ENCODE measurements at regions not wholly inside any gene's neighbourhood (a gene's known extent, or its start where the extent isn't known, plus 50 kb on each side); places are given as distances from the start of the nearest gene placed in this dataset.

- Histone ChIP-seq H3K27me3 (ENCODE audit: insufficient read depth, low read length) (no peaks in the 10 kb centered on the region), H4K20me1 (ENCODE audit: insufficient read depth, low read length) (no peaks in the 10 kb centered on the region), H3K36me3 (ENCODE audit: insufficient read depth, low read length) (no peaks in the 10 kb centered on the region), H3K27ac (ENCODE audit: low read depth, low read length) (peak overlapping the region; percentile 46), H3K4me1 (ENCODE audit: insufficient read depth, low read length) (peaks cover 31% of the 10 kb centered on the region), H3K79me2 (ENCODE audit: insufficient read depth, low read length) (no peaks in the 10 kb centered on the region), H3K9me3 (ENCODE audit: low read depth, low read length) (no peaks in the 10 kb centered on the region), H2AFZ (ENCODE audit: low read length) (peak overlapping the region; percentile 79), H3K4me2 (ENCODE audit: insufficient read depth, low read length) (peak overlapping the region; percentile 33), H3K4me3 (ENCODE audit: insufficient read depth, low read length) (no peak overlapping the region)
- TF ChIP-seq, protein P1, sequence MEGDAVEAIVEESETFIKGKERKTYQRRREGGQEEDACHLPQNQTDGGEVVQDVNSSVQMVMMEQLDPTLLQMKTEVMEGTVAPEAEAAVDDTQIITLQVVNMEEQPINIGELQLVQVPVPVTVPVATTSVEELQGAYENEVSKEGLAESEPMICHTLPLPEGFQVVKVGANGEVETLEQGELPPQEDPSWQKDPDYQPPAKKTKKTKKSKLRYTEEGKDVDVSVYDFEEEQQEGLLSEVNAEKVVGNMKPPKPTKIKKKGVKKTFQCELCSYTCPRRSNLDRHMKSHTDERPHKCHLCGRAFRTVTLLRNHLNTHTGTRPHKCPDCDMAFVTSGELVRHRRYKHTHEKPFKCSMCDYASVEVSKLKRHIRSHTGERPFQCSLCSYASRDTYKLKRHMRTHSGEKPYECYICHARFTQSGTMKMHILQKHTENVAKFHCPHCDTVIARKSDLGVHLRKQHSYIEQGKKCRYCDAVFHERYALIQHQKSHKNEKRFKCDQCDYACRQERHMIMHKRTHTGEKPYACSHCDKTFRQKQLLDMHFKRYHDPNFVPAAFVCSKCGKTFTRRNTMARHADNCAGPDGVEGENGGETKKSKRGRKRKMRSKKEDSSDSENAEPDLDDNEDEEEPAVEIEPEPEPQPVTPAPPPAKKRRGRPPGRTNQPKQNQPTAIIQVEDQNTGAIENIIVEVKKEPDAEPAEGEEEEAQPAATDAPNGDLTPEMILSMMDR (IDR thresholded peaks at IDR 0.05; ENCODE audit: extremely low read depth, low read depth, low read length): no peak
- no peak for DNase-seq (ENCODE audit: insufficient read length, low spot score, missing footprints)
Measured at GRCh38 chr3:99126316-99126715, 224.8 kb upstream of the DCBLD2 start.

- no peak overlapping the region for H3K4me3 ChIP-seq (ENCODE audit: insufficient read depth, low read length)
- peaks cover 10% of the 10 kb centered on the region for H3K4me1 ChIP-seq (ENCODE audit: insufficient read depth, low read length)
- H3K4me2 ChIP-seq (ENCODE audit: insufficient read depth, low read length): no peak overlapping the region
- H2AFZ ChIP-seq (ENCODE audit: low read length): no peak overlapping the region
- H4K20me1 ChIP-seq (ENCODE audit: insufficient read depth, low read length): no peaks in the 10 kb centered on the region
- no peak for DNase-seq (ENCODE audit: insufficient read length, low spot score, missing footprints)
- no peaks in the 10 kb centered on the region for H3K27me3 ChIP-seq (ENCODE audit: insufficient read depth, low read length)
- H3K36me3 ChIP-seq (ENCODE audit: insufficient read depth, low read length): no peaks in the 10 kb centered on the region
- H3K9me3 ChIP-seq (ENCODE audit: low read depth, low read length): no peaks in the 10 kb centered on the region
- H3K79me2 ChIP-seq (ENCODE audit: insufficient read depth, low read length): no peaks in the 10 kb centered on the region
- no peak overlapping the region for H3K27ac ChIP-seq (ENCODE audit: low read depth, low read length)
- TF ChIP-seq, protein P1 (IDR thresholded peaks at IDR 0.05; ENCODE audit: extremely low read depth, low read depth, low read length): no peak
Measured at GRCh38 chr3:99119385-99119784, 217.9 kb upstream of the DCBLD2 start.

- Histone ChIP-seq H3K4me1 (ENCODE audit: insufficient read depth, low read length) (peaks cover 10% of the 10 kb centered on the region), H3K27me3 (ENCODE audit: insufficient read depth, low read length) (no peaks in the 10 kb centered on the region), H3K9me3 (ENCODE audit: low read depth, low read length) (no peaks in the 10 kb centered on the region), H4K20me1 (ENCODE audit: insufficient read depth, low read length) (no peaks in the 10 kb centered on the region), H2AFZ (ENCODE audit: low read length) (no peak overlapping the region), H3K4me2 (ENCODE audit: insufficient read depth, low read length) (no peak overlapping the region), H3K4me3 (ENCODE audit: insufficient read depth, low read length) (no peak overlapping the region), H3K27ac (ENCODE audit: low read depth, low read length) (no peak overlapping the region), H3K36me3 (ENCODE audit: insufficient read depth, low read length) (no peaks in the 10 kb centered on the region), H3K79me2 (ENCODE audit: insufficient read depth, low read length) (no peaks in the 10 kb centered on the region)
- TF ChIP-seq, protein P1 (IDR thresholded peaks at IDR 0.05; ENCODE audit: extremely low read depth, low read depth, low read length): no peak
- DNase-seq (ENCODE audit: insufficient read length, low spot score, missing footprints): peak; percentile 27
Measured at GRCh38 chr3:99118381-99118780, 216.9 kb upstream of the DCBLD2 start.

- TF ChIP-seq, protein P1 (IDR thresholded peaks at IDR 0.05; ENCODE audit: extremely low read depth, low read depth, low read length): peak; percentile 98
- peak; percentile 42 for DNase-seq (ENCODE audit: insufficient read length, low spot score, missing footprints)
- no peaks in the 10 kb centered on the region for H3K36me3 ChIP-seq (ENCODE audit: insufficient read depth, low read length)
Measured at GRCh38 chr3:99114565-99115291, 213.2 kb upstream of the DCBLD2 start.

More at GRCh38 chr3:99114565-99115291, 213.2 kb upstream of the DCBLD2 start:
- Histone ChIP-seq H3K27me3 (ENCODE audit: insufficient read depth, low read length) (no peaks in the 10 kb centered on the region), H2AFZ (ENCODE audit: low read length) (no peak overlapping the region), H3K4me3 (ENCODE audit: insufficient read depth, low read length) (no peak overlapping the region), H3K4me1 (ENCODE audit: insufficient read depth, low read length) (peaks cover 12% of the 10 kb centered on the region), H3K79me2 (ENCODE audit: insufficient read depth, low read length) (no peaks in the 10 kb centered on the region), H3K27ac (ENCODE audit: low read depth, low read length) (no peak overlapping the region), H4K20me1 (ENCODE audit: insufficient read depth, low read length) (no peaks in the 10 kb centered on the region), H3K9me3 (ENCODE audit: low read depth, low read length) (no peaks in the 10 kb centered on the region), H3K4me2 (ENCODE audit: insufficient read depth, low read length) (no peak overlapping the region)

Data from osteoblast (primary cell).